ENCODE measurements at regions not wholly inside any gene's neighbourhood (a gene's known extent, or its start where the extent isn't known, plus 50 kb on each side); places are given as distances from the start of the nearest gene placed in this dataset.

DNA sequence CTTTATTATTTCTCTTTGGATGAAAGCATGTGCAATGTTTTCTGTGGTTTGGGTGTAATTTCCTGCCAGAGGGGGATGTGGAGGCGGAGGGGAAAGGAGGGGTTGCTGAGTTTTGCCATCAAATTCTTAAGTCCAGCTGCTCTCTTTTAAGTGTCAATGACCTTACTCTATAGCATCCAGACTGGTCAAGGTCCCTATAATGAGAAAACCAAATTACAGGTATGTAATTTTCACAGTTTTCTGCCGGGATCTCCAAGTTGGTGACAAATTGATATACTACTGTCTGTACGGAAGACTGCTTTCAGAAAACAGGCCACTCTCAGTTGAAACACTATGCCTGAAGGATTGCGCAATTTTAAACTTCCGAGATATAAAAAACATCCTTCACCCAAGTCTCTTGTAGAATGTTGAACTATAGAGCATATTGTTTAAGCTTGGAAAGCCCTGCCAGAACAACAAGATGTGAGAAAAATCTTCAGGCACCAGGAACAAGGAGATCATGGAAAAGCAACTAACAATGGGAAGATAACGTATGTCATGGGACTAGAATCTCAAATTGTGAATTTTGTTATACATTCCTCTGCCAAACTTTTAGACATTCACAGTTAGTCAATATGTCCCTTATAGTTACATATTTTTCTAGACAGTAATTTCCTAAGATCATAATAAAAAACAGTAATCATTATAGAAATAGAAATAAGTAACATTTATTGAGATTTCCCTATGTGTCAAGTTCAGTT, 300.7 kb upstream of the SATB1 start:
- no peak for TF ChIP-seq CTCF (IDR thresholded peaks at IDR 0.05; ENCODE audit: control extremely low read depth in 1 of 3, insufficient read depth in 1 of 3, low read depth in 1 of 3, low read length in 3 of 3)
- no peak for TF ChIP-seq ATF2 (IDR thresholded peaks at IDR 0.05; ENCODE audit: low read length)
- no peak for TF ChIP-seq BCL11A (IDR thresholded peaks at IDR 0.05; ENCODE audit: low read depth in 2 of 2, low read length in 2 of 2)
- TF ChIP-seq SIN3A (conservative IDR thresholded peaks at IDR 0.05 in 1 of 2, IDR thresholded peaks at IDR 0.05 in 1 of 2; ENCODE audit: low read depth in 1 of 2, low read length in 2 of 2): no peak
- TF ChIP-seq HDAC2 (IDR thresholded peaks at IDR 0.05; ENCODE audit: borderline replicate concordance in 1 of 2, low read depth in 2 of 2, low read length in 2 of 2): no peak
- no peak for TF ChIP-seq TEAD4 (IDR thresholded peaks at IDR 0.05; ENCODE audit: low read depth, low read length)

All from H1 (cell line).